HG03159 (cell line): ENCODE measurements at regions not wholly inside any gene's neighbourhood (a gene's known extent, or its start where the extent isn't known, plus 50 kb on each side); places are given as distances from the start of the nearest gene placed in this dataset.
"Not testable (repeated sequence)": the region's sequence is repeated elsewhere in the genome, so short reads cannot be mapped to it uniquely, and the experiment has no call there.

ENCODE experiments used
- ATAC-seq: cut with Tn5 transposase; IDR thresholded peaks from one replicate; pipeline ENCODE4 v1.9.1; 2021; ENCODE audit warnings: mild to moderate bottlenecking, moderate library complexity; ENCODE audit not compliant: unreplicated experiment

DNA sequence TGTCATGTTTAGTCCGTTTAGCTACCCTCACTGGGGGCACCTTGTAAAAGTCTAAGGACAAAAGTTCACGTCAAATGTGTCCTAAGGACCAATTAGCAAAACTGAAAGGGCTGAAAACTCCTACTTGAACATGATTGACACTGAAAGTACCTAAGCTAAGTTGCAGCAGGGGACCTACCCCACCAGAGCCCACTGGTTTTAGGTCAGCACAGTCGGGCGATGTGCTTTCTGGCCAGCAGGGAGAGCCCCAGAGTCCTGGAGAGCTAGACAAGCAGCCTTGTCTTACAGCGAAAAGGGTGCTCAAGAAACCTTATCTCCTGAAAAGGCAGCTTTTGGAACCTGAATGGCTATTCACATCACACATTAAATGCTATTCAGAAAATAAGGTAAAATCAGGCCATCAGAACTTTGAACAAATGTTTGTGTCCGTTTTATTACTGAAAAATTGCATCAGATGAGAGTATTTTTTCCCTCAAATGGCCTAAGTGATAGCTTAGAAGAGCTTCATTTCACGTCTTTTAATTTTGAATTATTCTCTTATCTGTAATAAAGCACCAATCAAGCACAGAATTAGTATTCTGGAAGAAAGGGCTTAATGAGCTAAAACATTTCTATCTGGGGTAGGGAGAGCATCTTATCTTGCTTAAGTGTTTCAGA lies 52.2 kb upstream of the MKI67 start:
- ATAC-seq: peak; percentile 81

DNA sequence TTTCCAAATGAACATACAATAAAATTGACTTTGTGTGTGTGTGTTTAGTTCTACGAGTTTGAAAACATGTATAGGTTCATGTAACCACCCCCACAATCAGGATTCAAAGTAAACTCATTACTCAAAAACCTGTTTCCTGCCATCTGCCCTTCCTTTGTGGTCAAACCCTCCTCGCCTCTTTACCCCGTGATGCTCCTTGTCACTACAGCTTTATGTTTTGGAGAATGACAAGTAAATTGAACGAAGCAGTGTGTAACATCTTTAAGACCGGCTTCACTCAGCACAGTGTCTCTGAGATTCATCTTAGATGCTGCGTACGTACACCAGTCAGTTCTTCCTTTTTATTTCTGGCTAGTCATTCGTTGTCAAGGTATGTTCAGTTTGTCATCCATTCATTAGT lies 54.6 kb upstream of the MKI67 start:
- ATAC-seq: no peak

DNA sequence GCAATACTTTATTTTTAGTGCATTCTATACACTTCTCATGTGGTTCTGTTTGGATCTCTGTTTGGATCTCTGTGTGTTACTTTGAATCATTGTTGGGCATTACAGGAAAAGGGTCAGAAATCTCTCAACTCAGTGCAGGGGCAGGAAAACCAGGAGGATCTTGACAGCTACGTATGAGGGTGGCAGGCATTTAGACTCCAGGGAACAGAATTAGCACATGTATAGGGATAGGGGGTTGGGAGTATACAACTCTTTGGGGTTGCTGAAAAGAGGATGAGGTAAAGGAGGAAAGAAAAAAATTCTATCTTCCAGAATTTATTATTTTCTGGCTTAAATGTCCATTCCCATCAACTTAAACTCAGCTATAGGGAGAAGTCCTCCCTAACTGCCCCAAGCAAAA lies 59.4 kb upstream of the MKI67 start:
- ATAC-seq: no peak

DNA sequence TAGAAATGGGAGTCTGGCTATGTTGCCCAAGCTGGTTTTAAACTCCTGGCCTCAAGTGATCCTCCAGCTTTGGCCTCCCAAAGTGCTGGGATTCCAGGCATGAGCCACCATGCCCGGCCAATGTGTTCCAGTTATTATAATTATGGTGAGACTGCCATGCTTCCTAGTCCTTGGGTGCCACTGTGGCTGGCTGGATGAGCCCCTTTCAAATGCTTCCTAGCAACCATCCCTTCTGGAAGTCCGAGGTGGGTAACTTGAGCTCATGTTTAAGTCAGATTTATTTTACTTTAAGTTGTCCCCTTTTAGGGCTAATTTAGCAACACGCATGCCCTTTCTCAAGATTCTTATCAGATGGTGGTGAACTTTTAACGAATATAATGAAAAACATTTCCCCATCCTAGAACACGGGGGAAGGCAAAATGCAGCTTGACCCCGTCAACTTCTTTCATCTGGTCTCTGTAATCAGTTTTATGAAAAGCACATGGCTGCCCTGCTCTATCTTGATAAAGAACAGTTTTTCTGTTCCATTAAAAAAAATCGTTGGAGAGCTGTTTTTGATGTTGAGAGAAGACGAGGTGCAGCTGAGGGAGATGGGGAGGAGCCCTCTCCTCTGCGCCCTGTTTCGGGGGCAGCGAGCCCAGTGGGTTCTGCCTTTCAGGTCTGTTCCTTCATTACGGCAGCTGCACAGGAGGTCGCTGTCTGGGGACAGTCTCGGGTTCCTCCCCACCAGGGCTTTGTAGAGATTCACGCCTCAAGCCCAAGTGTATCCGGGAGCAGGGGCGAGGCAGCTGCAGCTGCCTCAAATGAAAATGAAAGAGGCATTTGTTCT lies 61.0 kb upstream of the MKI67 start:
- ATAC-seq: no peak

DNA sequence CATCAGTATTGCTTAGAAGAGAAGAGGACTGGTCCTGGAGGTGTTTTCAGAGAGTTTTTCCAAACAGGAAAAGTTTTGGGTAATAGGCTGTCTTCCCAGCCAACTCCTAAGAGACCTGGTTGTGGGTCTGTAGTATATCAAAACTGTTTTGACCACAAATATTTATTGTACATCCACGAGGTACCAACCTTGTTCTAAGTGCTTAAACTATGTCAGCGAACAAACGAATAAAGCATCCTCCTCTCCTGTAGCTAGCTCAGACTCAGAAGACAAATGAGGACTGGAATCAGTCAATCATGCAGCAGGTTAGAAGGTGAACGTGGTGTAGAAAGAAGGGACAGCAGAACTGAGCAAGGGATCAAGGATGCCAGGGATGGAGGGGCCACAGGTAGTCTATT lies 61.6 kb upstream of the MKI67 start:
- no peak for ATAC-seq

DNA sequence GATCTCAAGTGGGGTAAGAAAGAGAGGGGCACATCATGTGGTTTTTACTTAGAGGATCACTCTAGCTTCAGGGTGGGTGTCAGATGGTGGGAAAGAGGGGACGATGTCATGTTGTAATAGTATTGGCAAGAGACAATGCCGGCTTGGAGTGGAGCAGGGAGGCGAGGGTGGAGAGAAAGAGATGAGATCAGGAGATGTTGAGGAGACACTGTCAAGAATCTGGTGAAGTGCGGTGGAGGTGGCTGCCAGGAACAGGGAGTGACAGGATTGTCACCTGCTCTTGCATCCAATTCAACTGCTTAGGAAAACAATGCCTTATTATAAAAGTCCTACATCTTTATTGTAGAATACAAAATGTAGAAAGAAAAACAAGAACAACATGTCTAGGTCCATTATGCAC lies 63.0 kb upstream of the MKI67 start:
- no peak for ATAC-seq

DNA sequence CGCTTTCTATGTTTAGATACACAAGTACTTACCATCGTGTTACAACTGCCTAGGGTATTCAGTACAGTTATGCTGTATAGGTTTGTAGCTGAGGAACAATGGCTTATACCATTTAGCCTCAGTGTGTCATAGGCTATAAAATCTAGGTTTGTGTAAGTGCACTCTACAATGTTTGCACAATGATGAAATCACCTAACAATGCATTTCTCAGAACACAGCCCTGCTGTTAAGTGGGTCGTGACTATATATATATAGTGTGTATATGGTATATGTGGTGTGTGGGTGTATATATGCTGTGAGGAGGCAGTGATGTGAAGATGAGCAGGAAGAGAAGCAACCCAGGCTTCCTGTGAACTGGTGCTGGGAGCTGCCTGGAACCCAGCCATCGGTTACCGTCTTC lies 65.6 kb upstream of the MKI67 start:
- no peak for ATAC-seq

DNA sequence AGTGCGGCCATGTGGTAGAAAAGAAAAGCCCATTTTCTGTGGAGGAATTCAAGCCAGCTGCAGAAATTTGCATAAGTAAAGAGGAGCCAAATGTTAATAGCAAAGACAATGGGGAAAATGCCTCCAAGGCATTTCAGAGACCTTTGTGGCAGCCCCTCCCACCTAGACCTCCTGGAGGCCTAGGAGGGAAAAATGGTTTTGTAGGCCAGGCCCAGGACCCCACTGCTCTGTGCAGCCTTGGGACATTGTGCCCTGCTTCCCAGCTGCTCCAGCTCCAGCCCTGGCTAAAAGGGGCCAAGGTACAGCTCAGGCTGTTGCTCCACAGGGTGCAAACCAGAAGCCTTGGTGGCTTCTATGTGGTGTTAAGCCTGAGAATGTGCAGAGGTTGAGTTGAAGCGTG lies 75.6 kb upstream of the MKI67 start:
- not testable (repeated sequence) for ATAC-seq

DNA sequence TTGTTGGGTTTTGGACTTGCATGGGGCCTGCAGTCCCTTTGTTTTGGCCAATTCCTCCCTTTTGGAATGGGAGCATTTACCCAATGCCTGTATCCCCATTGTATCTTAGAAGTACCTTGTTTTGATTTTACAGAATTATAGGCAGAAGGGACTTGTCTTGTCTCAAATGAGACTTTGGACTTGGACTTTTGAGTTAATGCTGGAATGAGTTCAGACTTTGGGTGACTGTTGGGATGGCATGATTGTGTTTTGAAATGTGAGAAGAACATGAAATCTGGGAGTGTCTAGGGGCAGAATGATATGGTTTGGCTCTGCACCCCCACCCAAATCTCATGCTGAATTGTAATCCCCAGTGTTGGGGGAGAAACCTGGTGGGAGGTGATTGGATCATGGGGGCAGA lies 76.8 kb upstream of the MKI67 start:
- no peak for ATAC-seq

DNA sequence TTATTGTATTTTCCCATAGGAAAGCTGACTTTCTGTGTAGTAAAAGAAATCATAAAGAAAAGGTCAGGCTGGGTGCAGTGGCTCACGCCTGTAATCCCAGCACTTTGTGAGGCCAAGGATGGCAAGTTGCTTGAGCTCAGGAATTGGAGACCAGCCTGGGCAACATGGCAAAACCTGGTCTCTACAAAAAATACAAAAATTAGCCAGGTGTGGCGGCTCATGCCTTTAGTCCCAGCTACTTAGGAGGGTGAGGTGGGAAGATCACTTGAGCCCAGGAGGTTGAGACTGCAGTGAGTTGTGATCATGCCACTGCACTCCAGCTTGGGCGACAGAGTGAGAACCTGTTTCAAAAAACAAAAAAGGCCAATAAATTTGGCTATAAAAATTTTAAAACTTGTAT lies 79.4 kb upstream of the MKI67 start:
- ATAC-seq: not testable (repeated sequence)

DNA sequence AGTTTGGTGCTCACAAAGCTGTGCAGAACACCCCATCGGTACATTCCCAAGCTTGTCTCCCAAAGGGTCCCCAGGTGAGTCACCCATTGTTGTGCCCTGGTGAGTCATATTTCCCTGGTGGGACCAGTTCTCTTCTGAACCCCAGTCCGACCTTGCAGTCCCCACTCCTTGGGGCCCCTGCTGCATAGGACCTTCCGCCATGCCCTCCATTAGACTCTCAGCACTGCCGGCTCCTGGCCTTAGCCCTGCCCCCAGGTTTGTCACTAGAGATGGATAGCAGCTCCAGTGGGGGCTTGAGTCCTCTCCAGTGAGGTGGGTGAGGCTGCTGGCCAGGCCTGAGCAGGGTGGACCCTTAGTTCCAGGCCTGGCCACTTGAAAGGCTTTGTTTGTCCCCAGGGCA lies 80.5 kb upstream of the MKI67 start:
- no peak for ATAC-seq

DNA sequence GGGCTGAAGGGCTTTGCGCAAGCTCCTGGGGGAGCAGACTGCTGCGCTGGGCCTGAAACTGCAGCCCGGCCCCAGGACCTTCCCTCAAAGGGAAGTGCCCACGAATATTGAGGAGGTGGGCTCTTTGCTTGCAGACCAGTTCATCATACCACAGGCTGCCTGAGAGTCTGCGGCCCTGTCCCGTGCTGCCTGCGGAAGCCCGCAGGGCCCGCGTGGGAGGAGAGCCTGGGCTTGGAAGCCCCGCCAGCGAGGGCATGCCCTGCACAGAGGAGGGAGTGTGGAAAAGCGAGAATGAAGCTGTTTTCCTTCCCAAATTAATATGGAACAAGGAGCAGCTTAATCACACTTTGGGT lies 83.6 kb upstream of the MKI67 start:
- no peak for ATAC-seq

DNA sequence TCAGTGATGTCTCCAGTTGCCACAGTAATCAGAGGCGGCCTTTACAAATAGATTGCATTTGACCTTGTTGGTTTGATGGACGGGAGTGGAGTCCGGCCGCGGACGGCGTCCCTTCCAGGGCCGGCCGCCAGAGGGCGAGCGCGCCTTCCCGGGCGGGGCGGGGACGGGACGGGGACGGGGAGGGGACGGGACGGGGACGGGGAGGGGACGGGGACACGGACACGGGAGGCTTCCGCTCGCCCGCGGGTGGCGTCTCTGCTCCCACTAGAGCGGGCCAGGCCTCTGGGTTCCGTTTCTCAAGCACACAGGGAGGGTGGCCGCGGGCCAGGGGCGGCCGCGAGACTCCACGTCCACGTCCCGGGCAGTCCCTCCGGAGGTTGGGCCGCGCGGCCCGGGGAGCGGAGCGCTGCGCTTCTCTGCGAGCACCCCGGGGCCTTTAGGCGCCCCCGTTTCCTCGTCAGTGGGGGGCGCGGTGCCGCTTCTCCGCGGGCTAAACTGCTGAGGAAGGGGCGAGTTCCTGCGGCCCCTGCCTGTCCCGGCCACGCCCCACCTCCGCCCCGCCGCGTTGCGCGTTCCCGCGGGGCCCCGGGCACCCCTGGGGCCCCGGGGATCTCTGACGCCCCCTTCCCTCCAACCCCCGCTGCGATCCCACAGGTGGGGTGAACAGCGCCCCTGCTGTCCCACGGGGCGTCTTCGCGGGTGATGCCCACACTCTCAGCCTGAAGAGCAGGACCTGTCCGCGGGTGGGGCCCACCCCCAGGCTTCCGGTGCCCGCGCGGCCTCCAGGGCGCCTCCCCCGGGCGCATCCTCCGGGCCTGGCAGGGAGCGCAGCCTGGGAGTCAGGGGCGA lies 84.2 kb upstream of the MKI67 start:
- ATAC-seq: peak; percentile 53

DNA sequence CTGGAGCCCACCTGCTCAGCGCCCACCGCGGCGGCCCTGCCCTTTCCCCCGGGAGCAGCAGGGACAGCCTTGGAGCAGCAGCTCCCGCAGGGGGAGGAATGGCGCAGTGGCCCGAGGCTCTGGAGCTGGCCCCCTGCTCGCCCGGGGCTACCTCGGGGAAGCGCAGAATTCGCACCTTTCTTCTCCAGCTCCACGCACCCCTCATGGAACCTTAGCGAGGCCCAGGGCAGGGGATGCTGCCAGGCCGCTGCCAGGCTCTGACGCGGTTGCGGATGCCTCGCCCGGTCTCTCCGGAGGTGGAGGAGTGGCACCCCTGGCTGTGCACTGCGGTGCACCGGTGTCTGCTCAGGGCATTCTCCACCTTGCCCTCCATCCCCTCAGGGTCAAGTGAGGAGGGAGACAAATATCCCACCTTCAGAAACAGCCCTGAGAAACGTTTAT lies 84.9 kb upstream of the MKI67 start:
- no peak for ATAC-seq

DNA sequence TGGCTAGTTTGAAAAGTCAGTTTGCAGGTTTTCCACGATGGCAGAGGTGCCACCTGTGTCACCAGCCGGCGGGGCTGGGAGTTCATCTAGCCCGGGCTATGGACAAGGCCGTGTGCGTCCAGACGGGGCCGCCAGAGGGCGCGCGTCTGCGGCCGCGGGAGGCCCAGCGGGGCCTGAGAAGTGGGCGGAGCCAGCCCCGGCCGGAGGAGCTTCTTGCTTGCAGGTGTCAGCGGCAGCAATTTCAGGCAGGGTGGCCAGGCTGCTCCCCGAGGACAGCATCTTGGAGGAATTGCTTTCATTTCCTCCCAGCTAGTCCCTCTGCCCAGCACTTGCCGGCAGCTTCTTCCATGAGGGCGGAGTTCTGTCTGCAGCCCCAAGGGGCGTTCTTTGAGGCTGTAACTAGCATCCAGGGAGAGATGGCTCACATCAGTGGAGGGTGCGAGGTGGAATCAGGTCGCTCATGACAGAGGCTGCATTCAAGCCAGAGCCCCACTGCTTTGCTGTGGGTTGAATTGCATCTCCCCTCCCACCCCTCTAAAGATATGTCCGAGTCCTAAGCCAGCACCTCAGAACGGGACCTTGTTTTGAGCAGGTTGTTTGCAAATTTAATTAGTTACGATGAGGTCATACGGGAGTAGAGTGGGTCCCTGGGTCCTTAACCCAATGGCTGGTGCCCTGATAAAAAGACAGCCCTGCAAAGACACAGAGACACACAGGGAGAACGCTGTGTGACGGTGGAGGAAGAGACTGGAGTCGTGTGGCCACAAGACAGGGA lies 85.9 kb upstream of the MKI67 start:
- peak; percentile 96 for ATAC-seq

DNA sequence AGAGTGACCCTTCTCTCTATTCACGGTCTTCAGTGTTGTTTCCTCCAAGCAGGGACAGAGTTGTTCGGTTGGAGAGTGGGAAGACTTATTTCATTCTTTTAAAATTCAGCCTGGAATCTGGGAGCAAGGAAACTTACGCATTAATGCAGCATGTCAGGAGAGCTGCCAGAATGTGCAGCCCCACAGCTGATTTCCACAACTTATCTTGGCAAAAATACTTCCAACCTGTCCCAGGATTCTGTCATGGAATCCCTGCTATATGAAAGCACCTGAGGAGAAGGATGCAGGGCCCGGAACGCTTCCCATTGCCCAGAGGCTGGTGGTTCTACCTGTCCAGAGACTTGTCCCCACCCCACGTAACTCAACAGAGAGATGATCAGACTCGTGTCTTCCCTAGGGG lies 86.9 kb upstream of the MKI67 start:
- no peak for ATAC-seq

DNA sequence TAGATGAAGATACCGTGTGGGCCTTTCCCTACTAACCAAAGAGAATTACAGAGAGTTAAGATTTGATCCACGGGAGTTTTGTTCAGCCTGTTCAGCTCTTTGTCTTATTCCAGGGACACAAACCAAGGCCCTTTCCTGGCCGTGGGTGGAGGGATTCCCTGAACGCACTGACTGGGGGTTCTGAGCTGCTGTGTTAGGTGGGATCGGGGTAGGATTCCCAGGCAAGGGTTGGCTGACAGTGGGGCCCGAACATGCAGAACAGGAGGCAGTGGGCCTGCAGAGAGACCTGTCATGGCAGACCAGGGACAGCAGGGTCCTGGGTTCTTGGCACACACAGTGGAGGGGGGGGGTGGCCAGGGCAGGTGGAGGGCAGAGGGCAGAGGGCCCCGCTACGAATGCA lies 89.5 kb upstream of the MKI67 start:
- no peak for ATAC-seq

DNA sequence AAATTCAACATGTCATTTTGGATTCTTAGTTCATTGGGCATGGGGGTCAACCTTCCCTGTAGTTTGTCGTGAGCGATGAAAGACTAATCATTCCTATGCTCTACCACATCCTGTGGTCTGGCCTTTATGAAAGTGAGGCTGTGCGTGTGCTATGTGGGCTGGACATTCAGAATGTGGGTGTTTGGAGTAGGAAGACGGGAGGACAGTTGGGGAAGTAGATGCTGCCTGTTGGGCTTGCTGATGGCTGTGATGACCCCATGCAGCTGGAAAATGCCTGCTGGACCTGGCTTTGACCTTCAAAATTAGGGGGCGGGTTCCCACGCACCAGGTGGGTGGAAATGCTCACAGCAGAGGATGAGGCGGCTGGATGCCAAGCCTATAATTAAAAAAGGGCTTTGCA lies 90.9 kb upstream of the MKI67 start:
- ATAC-seq: no peak

DNA sequence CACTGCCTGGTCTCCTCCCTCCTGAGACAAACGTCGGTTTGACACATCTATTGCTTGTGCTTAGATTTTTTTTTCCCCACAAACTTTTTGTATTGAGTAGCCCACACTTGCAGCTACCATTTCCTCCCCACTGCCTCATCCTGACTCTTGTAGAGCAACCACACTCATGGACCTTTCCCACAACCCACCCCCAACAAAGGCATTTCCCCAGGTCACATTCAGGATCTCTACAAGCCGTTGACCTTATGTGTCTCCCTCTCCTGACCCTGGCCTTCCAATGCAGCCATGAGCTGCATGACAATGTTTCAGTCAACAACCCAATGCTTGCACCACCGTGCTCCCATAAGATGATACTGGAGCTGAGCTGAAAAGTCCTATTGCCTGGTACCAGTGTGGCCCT lies 91.9 kb upstream of the MKI67 start:
- ATAC-seq: no peak

DNA sequence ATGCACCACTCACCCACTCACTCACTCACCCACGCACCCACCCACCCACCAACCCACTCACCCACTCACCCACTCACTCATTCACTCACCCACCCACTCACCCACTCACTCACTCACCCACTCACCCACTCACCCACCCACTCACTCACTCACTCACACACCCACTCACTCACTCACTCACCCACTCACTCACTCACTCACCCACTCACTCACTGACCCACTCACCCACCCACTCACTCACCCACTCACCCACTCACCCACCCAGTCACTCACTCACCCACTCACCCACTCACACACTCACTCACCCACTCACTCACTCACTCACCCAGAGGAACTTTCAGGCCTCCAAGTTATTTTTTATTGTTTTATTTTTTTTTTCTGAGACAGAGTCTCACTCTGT lies 93.1 kb upstream of the MKI67 start:
- ATAC-seq: no peak

DNA sequence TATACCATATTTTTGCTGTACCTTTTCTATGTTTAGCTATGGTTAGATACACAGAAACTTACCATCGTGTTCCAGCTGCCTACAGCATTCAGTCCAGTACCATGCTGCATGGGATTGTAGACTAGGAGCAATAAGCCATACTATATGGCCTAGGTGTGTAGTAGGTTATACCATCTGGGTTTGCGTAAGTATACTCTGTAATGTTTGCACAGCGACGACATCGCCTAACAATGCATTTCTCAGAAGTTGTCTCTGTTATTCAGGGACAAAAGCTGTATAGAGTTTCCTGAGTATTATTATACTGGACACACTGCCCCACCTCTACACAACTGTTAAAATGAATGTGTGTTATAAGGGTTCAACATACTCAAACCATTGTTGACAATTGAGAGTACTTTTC lies 93.8 kb upstream of the MKI67 start:
- ATAC-seq: no peak
